Parathyroid adenoma (tissue), 2 donors: ENCODE measurements at regions not wholly inside any gene's neighbourhood (a gene's known extent, or its start where the extent isn't known, plus 50 kb on each side); places are given as distances from the start of the nearest gene placed in this dataset.

Experiments used
- H2AFZ ChIP-seq: fragments of 300-600 bp; sonication (generic); one replicate; pipeline ENCODE4 v1.7.0; 2017; ENCODE audit warnings: antibody characterized with exemption, mild to moderate bottlenecking
- H3K27ac ChIP-seq: fragments of 300-600 bp; sonication (generic); one replicate; pipeline ENCODE4 v1.7.0; 2017
- H3K27me3 ChIP-seq: fragments of 300-600 bp; sonication (generic); one replicate; pipeline ENCODE4 v1.7.0; 2017; ENCODE audit warnings: low read length; ENCODE audit not compliant: control insufficient read depth, insufficient read depth
- H3K36me3 ChIP-seq: fragments of 300-600 bp; sonication (generic); one replicate; pipeline ENCODE4 v1.7.0; 2017; ENCODE audit warnings: low read length; ENCODE audit not compliant: control insufficient read depth, insufficient read depth
- H3K4me1 ChIP-seq: fragments of 300-600 bp; sonication (generic); one replicate; pipeline ENCODE4 v1.7.0; 2017; ENCODE audit warnings: control low read depth
- H3K4me2 ChIP-seq: fragments of 300-600 bp; sonication (generic); one replicate; pipeline ENCODE4 v1.7.0; 2017; ENCODE audit warnings: low read length
- H3K4me3 ChIP-seq: fragments of 300-600 bp; sonication (generic); one replicate; pipeline ENCODE4 v1.7.0; 2017; ENCODE audit warnings: low read depth, low read length
- H3K79me2 ChIP-seq: fragments of 300-600 bp; sonication (generic); one replicate; pipeline ENCODE4 v1.7.0; 2017; ENCODE audit warnings: control low read depth
- H3K9ac ChIP-seq: fragments of 300-600 bp; sonication (generic); one replicate; pipeline ENCODE4 v1.7.0; 2017; ENCODE audit warnings: mild to moderate bottlenecking
- H3K9me3 ChIP-seq: fragments of 300-600 bp; sonication (generic); one replicate; pipeline ENCODE4 v1.7.0; 2017; ENCODE audit warnings: low read length; ENCODE audit not compliant: control insufficient read depth
- TF ChIP-seq, protein P1 (sequence below): fragments of 300-600 bp; sonication (generic); IDR thresholded peaks from one replicate; pipeline ENCODE4 v1.7.0; 2017; ENCODE audit warnings: antibody characterized with exemption, mild to moderate bottlenecking
- donor health status: primary hyperparathyroidism.

DNA sequence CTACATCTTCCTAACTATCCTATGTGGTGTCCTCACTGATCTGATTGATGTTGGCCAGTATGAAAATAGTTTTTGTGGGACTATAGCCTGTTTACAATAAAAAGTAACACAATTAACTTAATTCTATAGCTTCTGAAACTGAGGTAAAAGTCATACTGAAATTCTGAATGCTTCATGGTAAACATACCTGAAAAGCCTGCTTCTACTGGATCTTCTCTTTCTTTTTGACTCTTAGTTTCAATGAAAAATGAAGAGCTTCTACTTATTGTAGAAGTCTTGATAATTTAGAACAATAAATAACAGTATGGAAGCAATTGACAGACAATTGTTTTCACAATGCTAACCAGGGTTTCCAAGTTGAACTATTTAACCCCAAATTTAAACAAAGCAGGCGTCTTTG, 383.9 kb upstream of the MMS22L start:
- H3K4me1 ChIP-seq = no peaks in the 10 kb centered on the region
- no peak overlapping the region for H3K27ac ChIP-seq
- TF ChIP-seq, protein P1, sequence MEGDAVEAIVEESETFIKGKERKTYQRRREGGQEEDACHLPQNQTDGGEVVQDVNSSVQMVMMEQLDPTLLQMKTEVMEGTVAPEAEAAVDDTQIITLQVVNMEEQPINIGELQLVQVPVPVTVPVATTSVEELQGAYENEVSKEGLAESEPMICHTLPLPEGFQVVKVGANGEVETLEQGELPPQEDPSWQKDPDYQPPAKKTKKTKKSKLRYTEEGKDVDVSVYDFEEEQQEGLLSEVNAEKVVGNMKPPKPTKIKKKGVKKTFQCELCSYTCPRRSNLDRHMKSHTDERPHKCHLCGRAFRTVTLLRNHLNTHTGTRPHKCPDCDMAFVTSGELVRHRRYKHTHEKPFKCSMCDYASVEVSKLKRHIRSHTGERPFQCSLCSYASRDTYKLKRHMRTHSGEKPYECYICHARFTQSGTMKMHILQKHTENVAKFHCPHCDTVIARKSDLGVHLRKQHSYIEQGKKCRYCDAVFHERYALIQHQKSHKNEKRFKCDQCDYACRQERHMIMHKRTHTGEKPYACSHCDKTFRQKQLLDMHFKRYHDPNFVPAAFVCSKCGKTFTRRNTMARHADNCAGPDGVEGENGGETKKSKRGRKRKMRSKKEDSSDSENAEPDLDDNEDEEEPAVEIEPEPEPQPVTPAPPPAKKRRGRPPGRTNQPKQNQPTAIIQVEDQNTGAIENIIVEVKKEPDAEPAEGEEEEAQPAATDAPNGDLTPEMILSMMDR = no peak
- no peaks in the 10 kb centered on the region for H3K9me3 ChIP-seq
- H2AFZ ChIP-seq = no peak overlapping the region
- no peak overlapping the region for H3K4me2 ChIP-seq
- no peak overlapping the region for H3K9ac ChIP-seq
- H3K79me2 ChIP-seq = no peaks in the 10 kb centered on the region
- no peak overlapping the region for H3K4me3 ChIP-seq
- no peaks in the 10 kb centered on the region for H3K27me3 ChIP-seq
- H3K36me3 ChIP-seq = no peaks in the 10 kb centered on the region

DNA sequence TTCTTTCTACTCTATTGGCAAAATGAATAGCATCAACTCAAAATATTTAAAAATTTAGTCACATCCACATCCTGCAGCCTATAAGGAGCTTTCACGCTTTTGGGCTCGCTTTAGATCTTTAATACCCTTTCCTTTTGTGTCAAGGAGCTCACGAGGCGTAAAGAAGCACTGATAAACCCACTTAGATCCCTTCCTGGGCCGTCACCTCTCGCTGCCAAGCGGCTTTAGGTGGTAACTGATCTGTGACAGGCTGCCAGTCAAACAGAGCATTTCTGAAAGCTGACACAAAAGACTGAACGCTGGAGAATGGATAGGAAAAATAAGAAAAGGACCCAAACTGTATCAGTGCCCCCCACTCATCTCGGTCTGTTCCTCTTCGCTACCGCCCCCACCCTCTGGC, 385.7 kb upstream of the MMS22L start:
- Histone ChIP-seq H3K79me2 (no peaks in the 10 kb centered on the region), H3K4me1 (no peaks in the 10 kb centered on the region), H3K27ac (no peak overlapping the region), H3K9ac (no peak overlapping the region), H3K36me3 (no peaks in the 10 kb centered on the region), H2AFZ (no peak overlapping the region), H3K9me3 (no peaks in the 10 kb centered on the region), H3K4me3 (no peak overlapping the region), H3K4me2 (peak overlapping the region; percentile 28), H3K27me3 (no peaks in the 10 kb centered on the region)
- TF ChIP-seq, protein P1 = no peak

DNA sequence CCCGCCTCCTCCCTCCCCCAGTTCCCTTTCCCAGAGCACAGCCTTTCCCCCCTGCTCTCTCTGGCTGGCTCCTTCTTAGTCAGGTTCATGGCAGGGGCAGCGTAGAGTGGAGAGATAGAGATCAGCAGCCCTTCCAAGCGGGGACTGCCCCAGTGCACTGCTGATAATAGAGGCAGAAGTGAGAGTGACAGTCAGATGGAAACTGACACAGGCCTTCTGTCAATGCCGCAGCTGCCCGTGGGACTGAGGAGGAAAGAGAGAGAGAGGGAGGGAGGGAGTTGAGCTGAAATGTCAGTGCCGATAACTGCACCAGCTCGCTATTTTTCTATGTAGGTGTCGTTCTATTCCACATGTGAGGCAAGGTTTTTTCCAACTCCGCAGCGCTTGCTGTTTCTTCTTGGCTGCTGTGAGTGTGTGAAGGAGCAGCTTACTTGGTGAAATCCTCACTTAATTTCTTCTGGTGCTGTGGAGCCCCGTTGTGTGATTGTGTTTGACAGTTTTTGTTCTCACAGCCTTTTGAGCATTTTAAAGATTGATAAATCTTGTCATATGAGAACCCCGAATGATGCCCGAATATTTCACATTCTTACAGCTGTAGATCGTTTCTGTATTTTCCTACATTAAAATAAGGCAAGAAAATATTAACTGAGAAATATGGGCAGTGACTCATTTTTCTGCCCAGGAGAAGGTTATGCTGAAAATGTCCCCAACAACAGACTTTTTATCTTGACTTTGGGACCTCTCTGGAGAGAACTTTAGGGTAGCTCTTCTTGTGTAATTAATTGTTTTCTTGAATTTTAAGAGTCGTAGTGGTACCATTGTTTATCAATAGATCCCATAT, 386.4 kb upstream of the MMS22L start:
- H3K9ac ChIP-seq = no peak overlapping the region
- TF ChIP-seq, protein P1 = no peak
- no peaks in the 10 kb centered on the region for H3K79me2 ChIP-seq
- H3K27me3 ChIP-seq = no peaks in the 10 kb centered on the region
- no peak overlapping the region for H3K27ac ChIP-seq
- H3K36me3 ChIP-seq = no peaks in the 10 kb centered on the region
- H3K4me1 ChIP-seq = no peaks in the 10 kb centered on the region
- peak overlapping the region; percentile 32 for H3K4me3 ChIP-seq
- no peaks in the 10 kb centered on the region for H3K9me3 ChIP-seq
- H3K4me2 ChIP-seq = peak overlapping the region; percentile 41
- peak overlapping the region; percentile 63 for H2AFZ ChIP-seq

DNA sequence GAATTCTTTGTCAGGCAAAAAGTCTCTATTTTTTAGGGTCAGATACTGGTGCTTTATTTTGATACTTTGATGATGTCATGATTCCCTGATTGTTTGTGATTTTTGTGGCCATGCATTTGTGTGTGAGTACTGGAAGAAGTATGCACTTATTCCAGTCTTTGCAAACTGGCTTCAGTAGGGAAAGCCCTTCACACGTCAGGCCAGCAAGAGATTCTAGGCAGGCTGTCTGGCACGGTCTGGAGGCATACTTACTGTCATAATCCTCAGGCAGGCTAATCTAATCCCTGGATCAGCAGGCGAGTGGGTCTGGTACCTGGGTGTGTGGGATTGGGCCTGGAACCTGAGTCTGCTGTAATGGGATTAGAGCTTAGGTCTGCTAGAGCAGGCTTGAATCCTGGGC, 391.8 kb upstream of the MMS22L start:
- Histone ChIP-seq H3K4me3 (no peak overlapping the region), H3K36me3 (no peaks in the 10 kb centered on the region), H3K9me3 (no peaks in the 10 kb centered on the region), H3K4me2 (no peak overlapping the region), H2AFZ (no peak overlapping the region), H3K27ac (no peak overlapping the region), H3K79me2 (no peaks in the 10 kb centered on the region), H3K9ac (no peak overlapping the region), H3K27me3 (no peaks in the 10 kb centered on the region), H3K4me1 (no peaks in the 10 kb centered on the region)
- TF ChIP-seq, protein P1 = no peak

DNA sequence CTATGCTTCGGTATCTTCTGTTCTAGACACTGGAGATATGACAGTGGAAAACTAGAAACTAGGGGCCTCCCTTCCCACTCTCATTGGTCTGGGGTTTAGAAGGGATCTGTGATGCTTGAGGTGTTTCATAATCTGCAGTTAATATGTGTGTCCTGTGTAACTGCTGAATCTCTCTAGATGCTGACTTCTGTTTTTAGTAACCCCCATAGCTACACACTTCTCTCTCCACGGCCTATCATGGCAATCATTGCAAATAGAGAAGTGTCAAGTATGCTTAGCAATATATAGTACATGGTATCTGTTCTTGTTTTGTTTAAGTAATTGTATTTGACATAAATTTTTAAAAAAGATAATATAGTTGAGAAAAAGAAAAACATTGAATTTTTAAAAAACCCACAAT, 394.6 kb upstream of the MMS22L start:
- H3K79me2 ChIP-seq = no peaks in the 10 kb centered on the region
- no peak overlapping the region for H3K27ac ChIP-seq
- no peaks in the 10 kb centered on the region for H3K36me3 ChIP-seq
- H2AFZ ChIP-seq = no peak overlapping the region
- H3K4me3 ChIP-seq = no peak overlapping the region
- H3K4me1 ChIP-seq = no peaks in the 10 kb centered on the region
- TF ChIP-seq, protein P1 = no peak
- no peaks in the 10 kb centered on the region for H3K9me3 ChIP-seq
- no peak overlapping the region for H3K9ac ChIP-seq
- H3K27me3 ChIP-seq = no peaks in the 10 kb centered on the region
- no peak overlapping the region for H3K4me2 ChIP-seq
